OCI-LY1 (cell line): ENCODE measurements at regions not wholly inside any gene's neighbourhood (a gene's known extent, or its start where the extent isn't known, plus 50 kb on each side); places are given as distances from the start of the nearest gene placed in this dataset.

Experiments
- H2AFZ ChIP-seq: fragments of 200-600 bp; sonication (generic), shearing (Covaris generic); 2 replicates; pipeline ENCODE4 v1.6.0; 2014; ENCODE audit warnings: antibody characterized with exemption, mild to moderate bottlenecking, low read length
- H3F3A ChIP-seq: fragments of 200-600 bp; sonication (generic), shearing (Covaris generic); 2 replicates; pipeline ENCODE4 v1.6.0; 2014; ENCODE audit warnings: mild to moderate bottlenecking, antibody characterized with exemption, low read length, moderate library complexity; ENCODE audit not compliant: insufficient read depth
- H3K27ac ChIP-seq: fragments of 200-600 bp; sonication (generic); 2 replicates; pipeline ENCODE4 v1.5.1; 2014; ENCODE audit warnings: low read length, mixed run types, mild to moderate bottlenecking, low read depth; ENCODE audit not compliant: poor library complexity, severe bottlenecking
- H3K27me3 ChIP-seq: fragments of 200-600 bp; sonication (generic); 2 replicates; pipeline ENCODE4 v1.6.0; 2014; ENCODE audit warnings: antibody characterized with exemption, mild to moderate bottlenecking, low read length, moderate library complexity; ENCODE audit not compliant: insufficient read depth
- H3K36me3 ChIP-seq: fragments of 200-600 bp; sonication (generic); 2 replicates; pipeline ENCODE4 v1.6.1; 2014; ENCODE audit warnings: mild to moderate bottlenecking, antibody characterized with exemption, low read length, moderate library complexity, mixed read lengths; ENCODE audit not compliant: insufficient read depth
- H3K4me1 ChIP-seq: fragments of 200-600 bp; sonication (generic); 2 replicates; pipeline ENCODE4 v1.5.1; 2014; ENCODE audit warnings: mild to moderate bottlenecking, low read length, moderate library complexity; ENCODE audit not compliant: insufficient read depth, severe bottlenecking
- H3K4me2 ChIP-seq: fragments of 200-600 bp; sonication (generic), shearing (Covaris generic); 2 replicates; pipeline ENCODE4 v1.6.1; 2014; ENCODE audit warnings: low read length
- H3K4me3 ChIP-seq: fragments of 200-600 bp; sonication (generic); 2 replicates; pipeline ENCODE4 v1.5.1; 2014; ENCODE audit warnings: low read length, low read depth, mild to moderate bottlenecking, mixed read lengths; ENCODE audit not compliant: poor library complexity, severe bottlenecking
- H3K79me2 ChIP-seq: fragments of 200-600 bp; shearing (Covaris generic); 2 replicates; pipeline ENCODE4 v1.6.1; 2016; ENCODE audit warnings: mixed run types, low read length, mixed read lengths; ENCODE audit not compliant: insufficient read depth
- H3K9ac ChIP-seq: fragments of 200-600 bp; sonication (generic), shearing (Covaris generic); 2 replicates; pipeline ENCODE4 v1.6.1; 2014; ENCODE audit warnings: mild to moderate bottlenecking, low read length, mixed read lengths
- H3K9me2 ChIP-seq: fragments of 200-600 bp; sonication (generic), shearing (Covaris generic); 2 replicates; pipeline ENCODE4 v1.6.1; 2014; ENCODE audit warnings: low read depth, mild to moderate bottlenecking, low read length, mixed read lengths
- H3K9me3 ChIP-seq: fragments of 200-600 bp; shearing (Covaris generic); 2 replicates; pipeline ENCODE4 v1.6.1; 2014; ENCODE audit warnings: low read length, mixed read lengths
- H4K20me1 ChIP-seq: fragments of 200-600 bp; sonication (generic), shearing (Covaris generic); 2 replicates; pipeline ENCODE4 v1.6.0; 2016; ENCODE audit warnings: mild to moderate bottlenecking, low read length; ENCODE audit not compliant: insufficient read depth
- CTCF ChIP-seq: fragments of 200-600 bp; sonication (generic), shearing (Covaris generic); IDR thresholded peaks from 2 replicates; pipeline ENCODE4 v1.5.1; 2017; ENCODE audit warnings: mild to moderate bottlenecking, antibody characterized with exemption, low read length, moderate library complexity, mixed read lengths
- EZH2 ChIP-seq: fragments of 200-600 bp; sonication (generic), shearing (Covaris generic); IDR thresholded peaks from 2 replicates; pipeline ENCODE4 v1.8.0; 2017; ENCODE audit warnings: borderline replicate concordance, mixed run types, mild to moderate bottlenecking, antibody characterized with exemption, low read length, moderate library complexity, mixed read lengths

- Histone ChIP-seq H4K20me1 (no peaks in the 10 kb centered on the region), H3K27me3 (0 out of 2 replicates have a peak, but pooled peaks cover 5% of the 10 kb centered on the region), H3F3A (no peaks in the 10 kb centered on the region), H3K36me3 (no peaks in the 10 kb centered on the region), H3K4me2 (no peak overlapping the region), H2AFZ (no peak overlapping the region), H3K4me3 (no peak overlapping the region), H3K4me1 (no peaks in the 10 kb centered on the region), H3K27ac (no peak overlapping the region), H3K9me2 (no peaks in the 10 kb centered on the region), H3K9me3 (no peaks in the 10 kb centered on the region), H3K79me2 (no peaks in the 10 kb centered on the region), H3K9ac (no peak overlapping the region)
- TF ChIP-seq CTCF (no peak), EZH2 (no peak)
Observed at GRCh38 chr14:101288436-101289229, 272.7 kb upstream of the DIO3 start.

GRCh38 chr14:101289230-101289690, 272.0 kb upstream of the DIO3 start:
- Histone ChIP-seq H4K20me1 (no peaks in the 10 kb centered on the region), H3K79me2 (no peaks in the 10 kb centered on the region), H3K9me3 (no peaks in the 10 kb centered on the region), H3F3A (no peaks in the 10 kb centered on the region), H3K36me3 (no peaks in the 10 kb centered on the region), H3K9ac (no peak overlapping the region), H3K27me3 (0 out of 2 replicates have a peak, but pooled peaks cover 5% of the 10 kb centered on the region), H3K4me2 (no peak overlapping the region), H3K9me2 (no peaks in the 10 kb centered on the region), H2AFZ (no peak overlapping the region), H3K4me1 (no peaks in the 10 kb centered on the region), H3K27ac (no peak overlapping the region), H3K4me3 (no peak overlapping the region)
- TF ChIP-seq CTCF (no peak), EZH2 (no peak)

GRCh38 chr14:101289911-101290310, 271.4 kb upstream of the DIO3 start:
- H3K9ac ChIP-seq = no peak overlapping the region
- no peaks in the 10 kb centered on the region for H4K20me1 ChIP-seq
- no peaks in the 10 kb centered on the region for H3K4me1 ChIP-seq
- H3K27ac ChIP-seq = no peak overlapping the region
- no peak for TF ChIP-seq EZH2
- TF ChIP-seq CTCF = no peak
- H3K4me3 ChIP-seq = no peak overlapping the region
- no peaks in the 10 kb centered on the region for H3K36me3 ChIP-seq
- 0 out of 2 replicates have a peak, but pooled peaks cover 5% of the 10 kb centered on the region for H3K27me3 ChIP-seq
- no peak overlapping the region for H2AFZ ChIP-seq
- H3K79me2 ChIP-seq = no peaks in the 10 kb centered on the region
- H3F3A ChIP-seq = no peaks in the 10 kb centered on the region
- H3K4me2 ChIP-seq = no peak overlapping the region
- no peaks in the 10 kb centered on the region for H3K9me2 ChIP-seq
- no peaks in the 10 kb centered on the region for H3K9me3 ChIP-seq
